IMR-90 (cell line): ENCODE measurements at regions not wholly inside any gene's neighbourhood (a gene's known extent, or its start where the extent isn't known, plus 50 kb on each side); places are given as distances from the start of the nearest gene placed in this dataset.

ENCODE experiments used
- ATAC-seq: fragments of 200-7000 bp; cut with Tn5 transposase; 2 replicates; pipeline ENCODE4 v1.9.1; 2020; ENCODE audit warnings: low read depth, mild to moderate bottlenecking, moderate library complexity
- BruUV-seq: library from RNA; stranded (reverse); fragments of 400-500 nt; replicated peaks from 2 replicates; lab custom pipeline; 2021; lab: Mats Ljungman, UMichigan
- CTCF ChIA-PET: fragments of 300-600 bp; formaldehyde crosslinking; extraction: SDS; loops from one replicate; lab custom pipeline; 2021; ENCODE audit warnings: antibody characterized with exemption; lab: Yijun Ruan, JAX
- POLR2A ChIA-PET: fragments of 300-600 bp; sonication (Branson Sonifier 250); formaldehyde crosslinking; loops from one replicate; lab custom pipeline; 2022; ENCODE audit warnings: antibody characterized with exemption; ENCODE audit not compliant: unreplicated experiment; lab: Charles Lee
- DNase-seq: peaks from one replicate; pipeline ENCODE4 v3.0.0; 2013
- H2AFZ ChIP-seq: replicated peaks from 2 replicates; pipeline ENCODE3; 2013; ENCODE audit warnings: low read length, mild to moderate bottlenecking; ENCODE audit not compliant: poor library complexity
- H2AK5ac ChIP-seq: 2 replicates; pipeline ENCODE4 v1.6.1; 2013; ENCODE audit warnings: low read depth, low read length, inconsistent platforms
- H2AK9ac ChIP-seq: replicated peaks from 2 replicates; pipeline ENCODE3; 2013; ENCODE audit warnings: mild to moderate bottlenecking, low read depth, low read length, moderate library complexity; ENCODE audit not compliant: poor library complexity
- H2BK120ac ChIP-seq: 2 replicates; pipeline ENCODE4 v1.6.1; 2013; ENCODE audit warnings: low read depth, low read length, inconsistent platforms
- H2BK15ac ChIP-seq: 3 replicates; pipeline ENCODE4 v1.6.1; 2013; ENCODE audit warnings: low read depth, low read length, inconsistent platforms
- H2BK20ac ChIP-seq: 2 replicates; pipeline ENCODE4 v1.6.1; 2013; ENCODE audit warnings: low read depth, mild to moderate bottlenecking, inconsistent platforms, low read length, moderate library complexity
- H2BK5ac ChIP-seq: 2 replicates; pipeline ENCODE4 v1.6.1; 2013; ENCODE audit warnings: mild to moderate bottlenecking, low read depth, low read length, inconsistent platforms; ENCODE audit not compliant: poor library complexity, severe bottlenecking
- H3K14ac ChIP-seq: replicated peaks from 2 replicates; pipeline ENCODE4 v1.6.1; 2013; ENCODE audit warnings: low read depth, low read length, inconsistent platforms
- H3K18ac ChIP-seq: 2 replicates; pipeline ENCODE4 v1.6.1; 2013; ENCODE audit warnings: low read depth, low read length, control low read depth
- H3K23ac ChIP-seq: 2 replicates; pipeline ENCODE4 v1.6.1; 2013; ENCODE audit warnings: low read depth, low read length, inconsistent platforms
- H3K27ac ChIP-seq: 2 replicates; pipeline ENCODE4 v1.5.1; 2013; ENCODE audit warnings: mild to moderate bottlenecking, control low read depth, low read length; ENCODE audit not compliant: insufficient read depth
- H3K27me3 ChIP-seq: 2 replicates; pipeline ENCODE4 v1.6.1; 2013; ENCODE audit warnings: low read length; ENCODE audit not compliant: control insufficient read depth, insufficient read depth
- H3K36me3 ChIP-seq: 2 replicates; pipeline ENCODE4 v1.6.1; 2013; ENCODE audit warnings: low read length, mixed read lengths; ENCODE audit not compliant: control insufficient read depth, insufficient read depth
- H3K4ac ChIP-seq: 2 replicates; pipeline ENCODE4 v1.6.1; 2013; ENCODE audit warnings: low read depth, low read length, inconsistent platforms
- H3K4me1 ChIP-seq: 2 replicates; pipeline ENCODE4 v1.6.1; 2013; ENCODE audit warnings: low read length, mixed read lengths; ENCODE audit not compliant: control insufficient read depth, insufficient read depth
- H3K4me2 ChIP-seq: 2 replicates; pipeline ENCODE4 v1.6.1; 2013; ENCODE audit warnings: low read depth, mild to moderate bottlenecking, control low read depth, low read length, moderate library complexity
- H3K4me3 ChIP-seq: 2 replicates; pipeline ENCODE4 v1.5.1; 2013; ENCODE audit warnings: low read depth, mild to moderate bottlenecking, control low read depth, low read length, moderate library complexity; ENCODE audit not compliant: insufficient read depth
- H3K56ac ChIP-seq: 2 replicates; pipeline ENCODE4 v1.6.1; 2013; ENCODE audit warnings: low read length, inconsistent platforms; ENCODE audit not compliant: insufficient read depth; ENCODE audit errors: extremely low read depth
- H3K79me1 ChIP-seq, 2 experiments: 2 replicates each; pipeline ENCODE4 v1.6.1; 2013; ENCODE audit warnings: low read length in 2 of 2, inconsistent platforms in 1 of 2, low read depth in 1 of 2
- H3K9ac ChIP-seq: 2 replicates; pipeline ENCODE4 v1.6.1; 2013; ENCODE audit warnings: low read depth, low read length, control low read depth
- H3K9me1 ChIP-seq: 2 replicates; pipeline ENCODE4 v1.6.1; 2013; ENCODE audit warnings: low read length, inconsistent platforms; ENCODE audit not compliant: insufficient read depth
- H3K9me3 ChIP-seq: 2 replicates; pipeline ENCODE4 v1.6.1; 2013; ENCODE audit warnings: low read length; ENCODE audit not compliant: control insufficient read depth, insufficient read depth
- H4K20me1 ChIP-seq: 2 replicates; pipeline ENCODE4 v1.6.1; 2013; ENCODE audit warnings: low read length, inconsistent platforms; ENCODE audit not compliant: insufficient read depth
- H4K5ac ChIP-seq: 2 replicates; pipeline ENCODE4 v1.6.1; 2013; ENCODE audit warnings: mild to moderate bottlenecking, low read depth, low read length, control low read depth
- H4K8ac ChIP-seq, 2 experiments: 2 replicates each; pipeline ENCODE4 v1.6.1; 2013; ENCODE audit warnings: low read depth in 2 of 2, low read length in 2 of 2, control low read depth in 1 of 2, inconsistent platforms in 1 of 2
- H4K91ac ChIP-seq: 2 replicates; pipeline ENCODE4 v1.6.1; 2013; ENCODE audit warnings: low read depth, low read length, inconsistent platforms; ENCODE audit not compliant: insufficient read depth
- CTCF ChIP-seq: conservative IDR thresholded peaks from 2 replicates; pipeline ENCODE4 v1.5.1; 2012; ENCODE audit warnings: mild to moderate bottlenecking, low read depth, low read length, improper control_type of control experiment
- ELK1 ChIP-seq: fragments of 150-350 bp; IDR thresholded peaks from 2 replicates; pipeline ENCODE4 v1.6.1; 2016; ENCODE audit warnings: low read depth, mild to moderate bottlenecking, low read length, moderate library complexity, borderline replicate concordance
- NFE2L2 ChIP-seq: fragments of 150-350 bp; IDR thresholded peaks from 2 replicates; pipeline ENCODE4 v1.6.1; 2016; ENCODE audit warnings: low read depth, mild to moderate bottlenecking, low read length
- RCOR1 ChIP-seq: IDR thresholded peaks from 2 replicates; pipeline ENCODE4 v1.6.1; 2012; ENCODE audit warnings: mild to moderate bottlenecking, low read length, improper control_type of control experiment; ENCODE audit not compliant: insufficient replicate concordance
- RFX5 ChIP-seq: IDR thresholded peaks from 2 replicates; pipeline ENCODE4 v1.8.0; 2012; ENCODE audit warnings: low read depth, mild to moderate bottlenecking, low read length, moderate library complexity
- SMC3 ChIP-seq: fragments of 150-350 bp; IDR thresholded peaks from 2 replicates; pipeline ENCODE4 v1.6.1; 2016; ENCODE audit warnings: low read depth, mild to moderate bottlenecking, antibody characterized with exemption, low read length, moderate library complexity
- USF2 ChIP-seq: fragments of 150-350 bp; IDR thresholded peaks from 2 replicates; pipeline ENCODE4 v1.6.1; 2017; ENCODE audit warnings: mild to moderate bottlenecking, antibody characterized with exemption, low read length, low read depth
- WGBS, 2 experiments: methylation state at CpG; one replicate each; pipeline versions ENCODE4 v1.1.5 to v1.1.7; 2013; ENCODE audit warnings: missing lambda C conversion rate in 2 of 2; ENCODE audit not compliant: insufficient read length in 1 of 2; ENCODE audit errors: extremely low coverage in 2 of 2; 5-methylcytosine and 5-hydroxymethylcytosine counted together
- dilution Hi-C: fragments of 300-500 bp; cut with HindIII; formaldehyde crosslinking; loops from one replicate; pipeline ENCODE4 v1.14.3; 2018; ENCODE audit warnings: low sequenced_read_pairs; ENCODE audit not compliant: unreplicated experiment
- in situ Hi-C: fragments of 300-500 bp; cut with MboI; formaldehyde crosslinking; loops from 3 replicates; pipeline ENCODE4 v1.14.3; 2019; ENCODE audit warnings: low sequenced_read_pairs, inconsistent platforms, mixed read lengths
- intact Hi-C: fragments of 100-400 bp; cut with micrococcal nuclease; formaldehyde crosslinking; loops from 2 replicates; pipeline ENCODE4 v1.10.0; 2022

- Histone ChIP-seq H3K27ac (no peak overlapping the region), H3K9ac (no peak overlapping the region), H2AFZ (no peak overlapping the region), H2BK15ac (no peak overlapping the region), H3K56ac (no peak overlapping the region), H3K27me3 (no peaks in the 10 kb centered on the region), H2AK5ac (no peak overlapping the region), H3K4me3 (no peak overlapping the region), H3K9me3 (no peaks in the 10 kb centered on the region), H2BK120ac (no peak overlapping the region), H3K79me1 (no peaks in the 10 kb centered on the region), H3K4me2 (no peak overlapping the region), H3K23ac (no peak overlapping the region), H3K14ac (no peak overlapping the region), H3K36me3 (no peaks in the 10 kb centered on the region), H3K18ac (no peak overlapping the region), H3K4ac (no peak overlapping the region), H3K9me1 (no peaks in the 10 kb centered on the region), H3K4me1 (no peaks in the 10 kb centered on the region), H2BK5ac (no peak overlapping the region), H4K8ac (no peak overlapping the region), H2BK20ac (no peak overlapping the region), H4K20me1 (no peaks in the 10 kb centered on the region), H4K91ac (no peak overlapping the region), H4K5ac (no peak overlapping the region), H2AK9ac (no peak overlapping the region)
- DNase-seq (no peak), ATAC-seq (no peak)
- POLR2A ChIA-PET = no interaction called here
- dilution Hi-C loops (no loop called here), intact Hi-C loops (no loop called here), in situ Hi-C loops (no loop called here)
- no TSS peak for BruUV-seq
- no peak for TF ChIP-seq CTCF
- no peak for TF ChIP-seq SMC3
- no peak for TF ChIP-seq USF2
- no peak for TF ChIP-seq ELK1
- TF ChIP-seq NFE2L2 = no peak
- TF ChIP-seq RCOR1 = no peak
- TF ChIP-seq RFX5 = no peak
- WGBS, 2 experiments = no CpG with 5 or more reads among the region's 3 CpGs
- CTCF ChIA-PET = interaction anchor here (0.6 kb wide), 1 partner anchor 40 kb away, joined by 4 read pairs; no protein-coding TSS in a partner anchor
Measured at GRCh38 chr1:91080650-91081049, 58.8 kb upstream of the ZNF644 start.
